ENCODE measurements at regions not wholly inside any gene's neighbourhood (a gene's known extent, or its start where the extent isn't known, plus 50 kb on each side); places are given as distances from the start of the nearest gene placed in this dataset.

- TF ChIP-seq CTCF (IDR thresholded peaks at IDR 0.05) (no peak), POLR2A (IDR thresholded peaks at IDR 0.05) (no peak)
Measured at GRCh38 chr13:104975272-104975671, 1560.2 kb downstream of the EFNB2 start.

Measured in vagina (tissue), 2 donors.